ENCODE measurements at regions not wholly inside any gene's neighbourhood (a gene's known extent, or its start where the extent isn't known, plus 50 kb on each side); places are given as distances from the start of the nearest gene placed in this dataset.

- DNase-seq: no peak
These were observed 134.9 kb upstream of the IQSEC1 start for GRCh38 chr3:13207975-13208705.

- no peak for DNase-seq
These were observed 134.3 kb upstream of the IQSEC1 start for GRCh38 chr3:13207578-13207922.

GRCh38 chr3:13206799-13207577, 133.8 kb upstream of the IQSEC1 start:
- no peak for DNase-seq

- DNase-seq: no peak
These were observed 132.4 kb upstream of the IQSEC1 start for GRCh38 chr3:13205567-13206143.

- no peak for DNase-seq
These were observed 130.9 kb upstream of the IQSEC1 start for GRCh38 chr3:13204177-13204581.

- DNase-seq: no peak
These were observed 130.4 kb upstream of the IQSEC1 start for GRCh38 chr3:13203398-13204176.

- DNase-seq: no peak
These were observed 129.6 kb upstream of the IQSEC1 start for GRCh38 chr3:13202744-13203397.

- DNase-seq: no peak
These were observed 128.6 kb upstream of the IQSEC1 start for GRCh38 chr3:13201851-13202250.

GRCh38 chr3:13200946-13201345, 127.7 kb upstream of the IQSEC1 start:
- DNase-seq: no peak

- DNase-seq: no peak
These were observed 127.2 kb upstream of the IQSEC1 start for GRCh38 chr3:13200465-13200864.

GRCh38 chr3:13199899-13200451, 126.7 kb upstream of the IQSEC1 start:
- no peak for DNase-seq

- DNase-seq: no peak
These were observed 126.0 kb upstream of the IQSEC1 start for GRCh38 chr3:13199006-13199776.

GRCh38 chr3:13198264-13198879, 125.1 kb upstream of the IQSEC1 start:
- no peak for DNase-seq

GRCh38 chr3:13197795-13198194, 124.6 kb upstream of the IQSEC1 start:
- no peak for DNase-seq

- DNase-seq: no peak
These were observed 124.1 kb upstream of the IQSEC1 start for GRCh38 chr3:13197281-13197680.

GRCh38 chr3:13195374-13195773, 122.1 kb upstream of the IQSEC1 start:
- no peak for DNase-seq

GRCh38 chr3:13194285-13195209, 121.3 kb upstream of the IQSEC1 start:
- no peak for DNase-seq

GRCh38 chr3:13193320-13194284, 120.4 kb upstream of the IQSEC1 start:
- no peak for DNase-seq

Data from CD4-positive, alpha-beta T cell treated with Interleukin-10 for 1 hour (primary cell).